ENCODE measurements at regions not wholly inside any gene's neighbourhood (a gene's known extent, or its start where the extent isn't known, plus 50 kb on each side); places are given as distances from the start of the nearest gene placed in this dataset.

- no peak for TF ChIP-seq CTCF (conservative IDR thresholded peaks at IDR 0.05; ENCODE audit: low read depth, low read length)
- DNase-seq (ENCODE audit: low read depth) = no peak
- no peak overlapping the region for H3K4me3 ChIP-seq (ENCODE audit: low read depth, low read length)
These were observed 198.6 kb upstream of the BCL6 start for GRCh38 chr3:187943677-187944389.

GRCh38 chr3:187944390-187945179 is 199.3 kb upstream of the BCL6 start:
- DNase-seq (ENCODE audit: low read depth) = no peak
- H3K4me3 ChIP-seq (ENCODE audit: low read depth, low read length) = no peak overlapping the region
- TF ChIP-seq CTCF (conservative IDR thresholded peaks at IDR 0.05; ENCODE audit: low read depth, low read length) = no peak

- no peak for TF ChIP-seq CTCF (conservative IDR thresholded peaks at IDR 0.05; ENCODE audit: low read depth, low read length)
- H3K4me3 ChIP-seq (ENCODE audit: low read depth, low read length) = no peak overlapping the region
- DNase-seq (ENCODE audit: low read depth) = no peak
These were observed 200.1 kb upstream of the BCL6 start for GRCh38 chr3:187945374-187945773.

GRCh38 chr3:187946163-187946691 is 201.0 kb upstream of the BCL6 start:
- no peak for DNase-seq (ENCODE audit: low read depth)
- H3K4me3 ChIP-seq (ENCODE audit: low read depth, low read length) = no peak overlapping the region
- TF ChIP-seq CTCF (conservative IDR thresholded peaks at IDR 0.05; ENCODE audit: low read depth, low read length) = no peak

GRCh38 chr3:187946981-187947380 is 201.7 kb upstream of the BCL6 start:
- TF ChIP-seq CTCF (conservative IDR thresholded peaks at IDR 0.05; ENCODE audit: low read depth, low read length) = no peak
- no peak for DNase-seq (ENCODE audit: low read depth)
- H3K4me3 ChIP-seq (ENCODE audit: low read depth, low read length) = no peak overlapping the region

- TF ChIP-seq CTCF (conservative IDR thresholded peaks at IDR 0.05; ENCODE audit: low read depth, low read length) = no peak
- no peak for DNase-seq (ENCODE audit: low read depth)
- no peak overlapping the region for H3K4me3 ChIP-seq (ENCODE audit: low read depth, low read length)
These were observed 202.8 kb upstream of the BCL6 start for GRCh38 chr3:187947927-187948682.
